HepG2 (cell line): ENCODE measurements at regions not wholly inside any gene's neighbourhood (a gene's known extent, or its start where the extent isn't known, plus 50 kb on each side); places are given as distances from the start of the nearest gene placed in this dataset.

ENCODE experiments used
- ELF4 ChIP-seq: sonication (generic); formaldehyde crosslinking; IDR thresholded peaks from 2 replicates; pipeline ENCODE4 v1.5.0; 2020; ENCODE audit warnings: missing genetic modification reagents, mild to moderate bottlenecking, moderate library complexity, borderline replicate concordance
- GFI1 ChIP-seq: sonication (generic); formaldehyde crosslinking; IDR thresholded peaks from 2 replicates; pipeline ENCODE4 v1.5.0; 2020; ENCODE audit warnings: missing genetic modification reagents, mild to moderate bottlenecking, borderline replicate concordance
- HDAC2 ChIP-seq: sonication (generic); formaldehyde crosslinking; IDR thresholded peaks from 2 replicates; pipeline ENCODE4 v1.4.0; 2020; ENCODE audit warnings: missing genetic modification reagents
- JUND ChIP-seq: sonication (generic); formaldehyde crosslinking; IDR thresholded peaks from 2 replicates; pipeline ENCODE4 v1.8.0; 2022; ENCODE audit warnings: mild to moderate bottlenecking, missing genetic modification reagents
- KLF15 ChIP-seq: sonication (generic); formaldehyde crosslinking; IDR thresholded peaks from 2 replicates; pipeline ENCODE4 v1.8.1; 2023; ENCODE audit warnings: borderline replicate concordance, mild to moderate bottlenecking, inconsistent platforms, missing genetic modification reagents, mixed read lengths
- KLF6 ChIP-seq: IDR thresholded peaks from 2 replicates; pipeline ENCODE4 v1.8.0; 2016; ENCODE audit warnings: missing biosample characterization, missing genetic modification reagents
- SMYD3 ChIP-seq: sonication (generic); formaldehyde crosslinking; IDR thresholded peaks from 2 replicates; pipeline ENCODE4 v1.8.1; 2023; ENCODE audit warnings: mild to moderate bottlenecking, missing genetic modification reagents
- SOX13 ChIP-seq, 3 experiments: fragments of 450-650 bp in 1 of 3; sonication (generic) in 1 of 3; formaldehyde crosslinking in 1 of 3; IDR thresholded peaks in 2 of 3; conservative IDR thresholded peaks in 1 of 3; 2 replicates each; pipeline versions ENCODE4 v1.5.0 to v1.6.1; 2016 to 2020; ENCODE audit warnings: antibody characterized with exemption in 1 of 3, mild to moderate bottlenecking in 1 of 3, missing compliant biosample characterization in 1 of 3, missing genetic modification reagents in 1 of 3, moderate library complexity in 1 of 3
- XRCC5 ChIP-seq: fragments of 200-400 bp; formaldehyde crosslinking; optimal IDR thresholded peaks from 2 replicates; pipeline ENCODE3; 2017; ENCODE audit warnings: mild to moderate bottlenecking, low read length
- ZBTB40 ChIP-seq, 2 experiments: fragments of 450-650 bp in 1 of 2; sonication (generic) in 1 of 2; formaldehyde crosslinking in 1 of 2; IDR thresholded peaks; 2 replicates each; pipeline versions ENCODE4 v1.6.1 to v1.8.0; 2016 to 2022; ENCODE audit warnings: antibody characterized with exemption in 1 of 2, mild to moderate bottlenecking in 1 of 2, missing genetic modification reagents in 1 of 2
- ZNF225 ChIP-seq: sonication (generic); formaldehyde crosslinking; IDR thresholded peaks from 2 replicates; pipeline ENCODE4 v1.4.0; 2020; ENCODE audit warnings: mild to moderate bottlenecking, missing genetic modification reagents
- ZNF33A ChIP-seq: sonication (generic); formaldehyde crosslinking; IDR thresholded peaks from 2 replicates; pipeline ENCODE4 v1.5.1; 2020; ENCODE audit warnings: missing genetic modification reagents, mild to moderate bottlenecking, moderate library complexity, borderline replicate concordance
- ZNF564 ChIP-seq: sonication (generic); formaldehyde crosslinking; IDR thresholded peaks from 2 replicates; pipeline ENCODE4 v1.8.1; 2023; ENCODE audit warnings: mild to moderate bottlenecking, missing genetic modification reagents
- ZNF614 ChIP-seq: IDR thresholded peaks from 2 replicates; pipeline ENCODE4 v1.6.1; 2018; ENCODE audit warnings: missing biosample characterization, missing genetic modification reagents, inconsistent platforms, borderline replicate concordance
- ZNF749 ChIP-seq: sonication (generic); formaldehyde crosslinking; IDR thresholded peaks from 2 replicates; pipeline ENCODE4 v1.8.0; 2022; ENCODE audit warnings: mild to moderate bottlenecking, missing genetic modification reagents, moderate library complexity, borderline replicate concordance
- ZNF772 ChIP-seq: sonication (generic); formaldehyde crosslinking; IDR thresholded peaks from 2 replicates; pipeline ENCODE4 v1.5.0; 2020; ENCODE audit warnings: mild to moderate bottlenecking, missing genetic modification reagents
- ZSCAN9 ChIP-seq: IDR thresholded peaks from 2 replicates; pipeline ENCODE4 v1.6.1; 2016; ENCODE audit warnings: borderline replicate concordance
- TF ChIP-seq, protein P1 (sequence below): sonication (generic); formaldehyde crosslinking; conservative IDR thresholded peaks from 2 replicates; pipeline ENCODE4 v1.8.1; 2023; ENCODE audit warnings: missing genetic modification reagents

DNA sequence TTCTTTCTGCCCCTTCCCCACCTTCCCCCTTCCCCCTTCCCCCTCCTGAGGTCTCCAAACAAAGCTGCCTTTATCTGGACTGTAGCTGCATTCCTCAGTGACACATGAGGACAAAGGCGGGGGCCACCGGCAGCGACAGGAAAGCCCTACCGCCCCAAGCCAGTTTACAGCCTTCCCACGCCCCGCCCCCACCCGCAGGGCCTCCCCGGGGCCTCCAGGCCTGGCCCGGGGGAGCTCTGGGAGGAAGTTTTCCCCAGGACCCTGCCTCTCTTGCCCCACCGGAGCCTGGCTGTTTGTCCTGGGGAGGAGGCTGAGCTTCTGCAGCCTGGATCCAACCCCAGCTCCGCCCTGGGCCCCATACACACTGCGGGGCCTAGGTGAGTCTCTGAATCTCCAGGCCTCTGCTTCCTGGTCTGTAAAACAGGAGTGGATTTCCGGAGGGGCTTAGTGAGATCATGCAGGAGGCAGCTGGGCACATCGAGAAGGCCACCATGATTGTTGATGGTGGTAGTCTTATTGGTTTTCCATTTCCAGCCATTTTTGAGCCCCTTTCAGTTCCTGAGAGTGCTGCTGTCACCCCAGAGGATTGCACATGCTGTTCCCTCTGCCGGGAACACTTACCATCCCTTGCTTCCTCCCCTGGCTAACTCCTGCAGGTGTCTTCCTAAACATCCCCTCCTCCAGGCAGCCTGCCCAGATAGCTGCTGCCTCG is 130.7 kb downstream of the MN1 start (continued):
- no peak for TF ChIP-seq ZNF614 (CRISPR knock-in tag)
- TF ChIP-seq KLF6 (CRISPR knock-in tag) = no peak; the same call in 1 of the 2 replicates
- TF ChIP-seq ZBTB40 (IDR thresholded peaks at IDR 0.05) = no peak
- TF ChIP-seq ZBTB40 (CRISPR knock-in tag; IDR thresholded peaks at IDR 0.05) = no peak
- TF ChIP-seq ZNF33A (CRISPR knock-in tag) = no peak
- TF ChIP-seq SMYD3 (CRISPR knock-in tag) = no peak
- TF ChIP-seq ELF4 (CRISPR knock-in tag) = no peak
- TF ChIP-seq ZNF749 (CRISPR knock-in tag) = no peak
- no peak for TF ChIP-seq HDAC2 (CRISPR knock-in tag)
- no peak for TF ChIP-seq GFI1 (CRISPR knock-in tag)
- no peak for TF ChIP-seq XRCC5
- TF ChIP-seq ZSCAN9 (CRISPR knock-in tag) = no peak
- TF ChIP-seq SOX13 (IDR thresholded peaks at IDR 0.05) = 0 out of 2 replicates have a peak, but pooled peaks have one; percentile 30
- TF ChIP-seq SOX13 (CRISPR knock-in tag; conservative IDR thresholded peaks at IDR 0.05 in 1 of 2, IDR thresholded peaks at IDR 0.05 in 1 of 2) = peak in 1 of 2 experiments; percentile 91; a peak in 2 of 4 replicates
- TF ChIP-seq ZNF772 = no peak
- no peak for TF ChIP-seq KLF15 (CRISPR knock-in tag)
- no peak for TF ChIP-seq ZNF225
- TF ChIP-seq, protein P1, sequence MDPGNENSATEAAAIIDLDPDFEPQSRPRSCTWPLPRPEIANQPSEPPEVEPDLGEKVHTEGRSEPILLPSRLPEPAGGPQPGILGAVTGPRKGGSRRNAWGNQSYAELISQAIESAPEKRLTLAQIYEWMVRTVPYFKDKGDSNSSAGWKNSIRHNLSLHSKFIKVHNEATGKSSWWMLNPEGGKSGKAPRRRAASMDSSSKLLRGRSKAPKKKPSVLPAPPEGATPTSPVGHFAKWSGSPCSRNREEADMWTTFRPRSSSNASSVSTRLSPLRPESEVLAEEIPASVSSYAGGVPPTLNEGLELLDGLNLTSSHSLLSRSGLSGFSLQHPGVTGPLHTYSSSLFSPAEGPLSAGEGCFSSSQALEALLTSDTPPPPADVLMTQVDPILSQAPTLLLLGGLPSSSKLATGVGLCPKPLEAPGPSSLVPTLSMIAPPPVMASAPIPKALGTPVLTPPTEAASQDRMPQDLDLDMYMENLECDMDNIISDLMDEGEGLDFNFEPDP = no peak
- no peak for TF ChIP-seq JUND (CRISPR knock-in tag)
- no peak for TF ChIP-seq ZNF564 (CRISPR knock-in tag)
